Tongue (tissue), 1 donor: ENCODE measurements at regions not wholly inside any gene's neighbourhood (a gene's known extent, or its start where the extent isn't known, plus 50 kb on each side); places are given as distances from the start of the nearest gene placed in this dataset.
"Not testable (repeated sequence)": the region's sequence is repeated elsewhere in the genome, so short reads cannot be mapped to it uniquely, and the experiment has no call there.

Experiments used
- DNase-seq: peaks from one replicate; pipeline ENCODE4 v3.0.0-alpha.2; 2015

- no peak for DNase-seq
Measured at GRCh38 chrX:7378406-7378805, 230.5 kb upstream of the PUDP start.

GRCh38 chrX:7372825-7373525 is 225.0 kb upstream of the PUDP start:
- no peak for DNase-seq

- DNase-seq: no peak
Measured at GRCh38 chrX:7362111-7362510, 214.2 kb upstream of the PUDP start.

- DNase-seq: no peak
Measured at GRCh38 chrX:7351926-7352325, 204.0 kb upstream of the PUDP start.

- no peak for DNase-seq
Measured at GRCh38 chrX:7347465-7347864, 199.5 kb upstream of the PUDP start.

GRCh38 chrX:7346021-7346420 is 198.1 kb upstream of the PUDP start:
- DNase-seq: no peak

- no peak for DNase-seq
Measured at GRCh38 chrX:7343181-7343580, 195.2 kb upstream of the PUDP start.

GRCh38 chrX:7335816-7336362 is 187.9 kb upstream of the PUDP start:
- not testable (repeated sequence) for DNase-seq

GRCh38 chrX:7334253-7334935 is 186.4 kb upstream of the PUDP start:
- no peak for DNase-seq

GRCh38 chrX:7330971-7331746 is 183.2 kb upstream of the PUDP start:
- DNase-seq: no peak

- no peak for DNase-seq
Measured at GRCh38 chrX:7330556-7330955, 182.6 kb upstream of the PUDP start.

GRCh38 chrX:7318661-7319060 is 170.7 kb upstream of the PUDP start:
- DNase-seq: no peak

- DNase-seq: no peak
Measured at GRCh38 chrX:7318241-7318640, 170.3 kb upstream of the PUDP start.

GRCh38 chrX:7316887-7317286 is 168.9 kb upstream of the PUDP start:
- DNase-seq: peak; percentile 41

- no peak for DNase-seq
Measured at GRCh38 chrX:7316280-7316679, 168.3 kb upstream of the PUDP start.

- DNase-seq: peak; percentile 7
Measured at GRCh38 chrX:7314425-7314824, 166.5 kb upstream of the PUDP start.

GRCh38 chrX:7307720-7308119 is 159.8 kb upstream of the PUDP start:
- DNase-seq: no peak

GRCh38 chrX:7294483-7294882 is 146.5 kb upstream of the PUDP start:
- no peak for DNase-seq

GRCh38 chrX:7286168-7286837 is 138.3 kb upstream of the PUDP start:
- DNase-seq: no peak

- DNase-seq: no peak
Measured at GRCh38 chrX:7285765-7286164, 137.8 kb upstream of the PUDP start.

GRCh38 chrX:7283741-7284140 is 135.8 kb upstream of the PUDP start:
- no peak for DNase-seq

- no peak for DNase-seq
Measured at GRCh38 chrX:7280520-7280919, 132.6 kb upstream of the PUDP start.

- DNase-seq: no peak
Measured at GRCh38 chrX:7272346-7272745, 124.4 kb upstream of the PUDP start.
